Astrocyte of the cerebellum (primary cell): ENCODE measurements at regions not wholly inside any gene's neighbourhood (a gene's known extent, or its start where the extent isn't known, plus 50 kb on each side); places are given as distances from the start of the nearest gene placed in this dataset.

ENCODE experiments used
- DNase-seq: peaks from one replicate; pipeline ENCODE4 v3.0.0-alpha.2; 2011; ENCODE audit warnings: low read depth
- H3K4me3 ChIP-seq: 2 replicates; pipeline ENCODE4 v1.5.1; 2011; ENCODE audit warnings: mild to moderate bottlenecking, low read depth, low read length, moderate library complexity
- CTCF ChIP-seq: IDR thresholded peaks from 2 replicates; pipeline ENCODE4 v1.5.1; 2012; ENCODE audit warnings: low read length, low read depth, moderate library complexity, mild to moderate bottlenecking; ENCODE audit errors: missing control alignments
- in situ Hi-C: cut with HindIII; loops from 2 replicates; pipeline ENCODE4 v1.10.0; 2017; ENCODE audit warnings: low sequenced_read_pairs

GRCh38 chr18:25825056-25825455 lies 265.4 kb downstream of the SS18 start:
- in situ Hi-C loops: no loop called here
- no peak for TF ChIP-seq CTCF
- no peak overlapping the region for H3K4me3 ChIP-seq

GRCh38 chr18:25819746-25820363 lies 270.6 kb downstream of the SS18 start:
- no peak for TF ChIP-seq CTCF
- no peak overlapping the region for H3K4me3 ChIP-seq
- DNase-seq: no peak
- in situ Hi-C loops: no loop called here

More at GRCh38 chr18:25825056-25825455, 265.4 kb downstream of the SS18 start:
- no peak for DNase-seq

- DNase-seq: no peak
- no peak overlapping the region for H3K4me3 ChIP-seq
- no peak for TF ChIP-seq CTCF
- in situ Hi-C loops: no loop called here
Observed at GRCh38 chr18:25818505-25818904, 271.9 kb downstream of the SS18 start.

- in situ Hi-C loops: no loop called here
- H3K4me3 ChIP-seq: no peak overlapping the region
- no peak for TF ChIP-seq CTCF
- DNase-seq: no peak
Observed at GRCh38 chr18:25817546-25818237, 272.7 kb downstream of the SS18 start.

- DNase-seq: no peak
- in situ Hi-C loops: no loop called here
- no peak for TF ChIP-seq CTCF
- no peak overlapping the region for H3K4me3 ChIP-seq
Observed at GRCh38 chr18:25815659-25816058, 274.8 kb downstream of the SS18 start.

- in situ Hi-C loops: no loop called here
- no peak for TF ChIP-seq CTCF
- DNase-seq: no peak
- H3K4me3 ChIP-seq: no peak overlapping the region
Observed at GRCh38 chr18:25814841-25815458, 275.5 kb downstream of the SS18 start.
